Gastrocnemius medialis (tissue), 4 donors: ENCODE measurements at regions not wholly inside any gene's neighbourhood (a gene's known extent, or its start where the extent isn't known, plus 50 kb on each side); places are given as distances from the start of the nearest gene placed in this dataset.

Experiments
- CTCF ChIP-seq, 5 experiments: fragments of 450-650 bp in 3 of 5; fragments of 200-600 bp in 2 of 5; sonication (generic) in 2 of 5; IDR thresholded peaks in 4 of 5; conservative IDR thresholded peaks in 1 of 5; 1 replicate in 4 of 5; 2 replicates in 1 of 5; pipeline ENCODE4 v1.5.1; 2016 to 2019; ENCODE audit warnings: antibody characterized with exemption in 5 of 5, mild to moderate bottlenecking in 3 of 5, moderate library complexity in 3 of 5
- POLR2A ChIP-seq, 2 donors: fragments of 450-650 bp; IDR thresholded peaks; one replicate each; pipeline ENCODE4 v1.6.1; 2017; ENCODE audit warnings: antibody characterized with exemption in 2 of 2, mild to moderate bottlenecking in 2 of 2, moderate library complexity in 2 of 2

GRCh38 chr10:88048312-88048711 is 184.9 kb downstream of the PTEN start:
- no peak for TF ChIP-seq CTCF (IDR thresholded peaks at IDR 0.05 in 4 of 5, conservative IDR thresholded peaks at IDR 0.05 in 1 of 5)
- no peak for TF ChIP-seq POLR2A (IDR thresholded peaks at IDR 0.05)
